ENCODE measurements at regions not wholly inside any gene's neighbourhood (a gene's known extent, or its start where the extent isn't known, plus 50 kb on each side); places are given as distances from the start of the nearest gene placed in this dataset.

DNA sequence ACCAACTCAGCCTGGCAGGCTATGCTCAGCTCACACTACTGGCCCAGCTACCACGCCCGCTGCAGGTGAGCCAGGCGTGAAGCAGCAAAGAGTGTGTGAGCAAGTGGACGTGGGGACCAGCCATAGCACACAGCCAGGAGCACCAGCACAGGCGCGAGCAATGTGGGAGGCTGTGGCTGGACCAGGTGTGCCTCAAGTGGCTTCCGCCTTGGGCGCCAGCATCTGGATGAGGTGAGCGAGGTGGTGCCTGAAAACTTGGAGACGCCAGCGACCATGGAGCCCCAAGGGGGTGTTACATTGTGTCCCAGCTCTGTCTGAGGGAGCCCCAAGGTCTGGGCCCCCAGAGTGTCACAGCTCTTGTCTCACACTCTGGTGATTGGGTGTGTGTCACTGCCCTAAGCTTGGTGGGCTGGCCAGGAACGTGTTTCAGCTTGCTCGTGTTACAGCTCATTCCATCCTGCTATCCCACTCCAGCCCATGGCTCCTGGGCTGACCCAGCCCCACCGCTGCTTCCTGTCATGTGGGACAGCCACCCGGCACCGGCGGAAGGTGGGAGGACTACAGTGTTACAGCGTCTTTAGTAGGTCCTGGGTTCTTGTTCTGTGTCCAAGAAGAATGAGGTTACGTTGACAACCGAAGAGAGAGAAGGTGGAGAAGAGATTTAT is 508.0 kb upstream of the MMS22L start:
- no peaks in the 10 kb centered on the region for H3K9me3 ChIP-seq
- H3K4me3 ChIP-seq = no peak overlapping the region
- H3K27ac ChIP-seq = no peak overlapping the region
- TF ChIP-seq POLR2A (IDR thresholded peaks at IDR 0.05) (no peak), EP300 (IDR thresholded peaks at IDR 0.05) (no peak), POLR2AphosphoS5 (IDR thresholded peaks at IDR 0.05) (no peak)
- TF ChIP-seq, protein P1, sequence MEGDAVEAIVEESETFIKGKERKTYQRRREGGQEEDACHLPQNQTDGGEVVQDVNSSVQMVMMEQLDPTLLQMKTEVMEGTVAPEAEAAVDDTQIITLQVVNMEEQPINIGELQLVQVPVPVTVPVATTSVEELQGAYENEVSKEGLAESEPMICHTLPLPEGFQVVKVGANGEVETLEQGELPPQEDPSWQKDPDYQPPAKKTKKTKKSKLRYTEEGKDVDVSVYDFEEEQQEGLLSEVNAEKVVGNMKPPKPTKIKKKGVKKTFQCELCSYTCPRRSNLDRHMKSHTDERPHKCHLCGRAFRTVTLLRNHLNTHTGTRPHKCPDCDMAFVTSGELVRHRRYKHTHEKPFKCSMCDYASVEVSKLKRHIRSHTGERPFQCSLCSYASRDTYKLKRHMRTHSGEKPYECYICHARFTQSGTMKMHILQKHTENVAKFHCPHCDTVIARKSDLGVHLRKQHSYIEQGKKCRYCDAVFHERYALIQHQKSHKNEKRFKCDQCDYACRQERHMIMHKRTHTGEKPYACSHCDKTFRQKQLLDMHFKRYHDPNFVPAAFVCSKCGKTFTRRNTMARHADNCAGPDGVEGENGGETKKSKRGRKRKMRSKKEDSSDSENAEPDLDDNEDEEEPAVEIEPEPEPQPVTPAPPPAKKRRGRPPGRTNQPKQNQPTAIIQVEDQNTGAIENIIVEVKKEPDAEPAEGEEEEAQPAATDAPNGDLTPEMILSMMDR (IDR thresholded peaks at IDR 0.05) = no peak
- WGBS = 90% methylated on average over 19 of the region's 20 CpGs
- DNase-seq (ENCODE audit: low spot score in 2 of 2) = no peak
- H3K27me3 ChIP-seq = no peaks in the 10 kb centered on the region
- H3K4me1 ChIP-seq = no peaks in the 10 kb centered on the region
- no peaks in the 10 kb centered on the region for H3K36me3 ChIP-seq

DNA sequence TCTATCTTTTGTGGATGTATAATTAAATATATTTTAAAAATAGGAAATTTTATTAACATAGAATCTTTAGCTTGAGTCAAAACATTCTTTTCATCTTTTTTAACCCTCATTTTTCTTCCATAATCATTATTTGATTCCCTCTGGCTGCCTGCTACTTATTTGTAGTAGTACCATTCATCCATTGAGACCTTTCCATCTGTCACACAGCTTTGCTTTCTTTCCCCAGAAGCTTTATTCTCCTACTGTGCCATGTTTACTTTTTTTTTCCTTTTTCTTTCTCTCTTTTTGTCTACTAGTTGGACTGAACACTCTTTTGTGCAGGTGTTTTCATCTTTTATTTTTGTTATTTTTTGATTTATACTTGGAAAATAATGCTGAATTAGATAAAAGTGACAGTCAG is 522.6 kb upstream of the MMS22L start:
- no peak for TF ChIP-seq EP300 (IDR thresholded peaks at IDR 0.05)
- TF ChIP-seq, protein P1 (IDR thresholded peaks at IDR 0.05) = no peak
- TF ChIP-seq POLR2AphosphoS5 (IDR thresholded peaks at IDR 0.05) = no peak
- no peak for TF ChIP-seq POLR2A (IDR thresholded peaks at IDR 0.05)
- Histone ChIP-seq H3K4me1 (no peaks in the 10 kb centered on the region), H3K27me3 (no peaks in the 10 kb centered on the region)

DNA sequence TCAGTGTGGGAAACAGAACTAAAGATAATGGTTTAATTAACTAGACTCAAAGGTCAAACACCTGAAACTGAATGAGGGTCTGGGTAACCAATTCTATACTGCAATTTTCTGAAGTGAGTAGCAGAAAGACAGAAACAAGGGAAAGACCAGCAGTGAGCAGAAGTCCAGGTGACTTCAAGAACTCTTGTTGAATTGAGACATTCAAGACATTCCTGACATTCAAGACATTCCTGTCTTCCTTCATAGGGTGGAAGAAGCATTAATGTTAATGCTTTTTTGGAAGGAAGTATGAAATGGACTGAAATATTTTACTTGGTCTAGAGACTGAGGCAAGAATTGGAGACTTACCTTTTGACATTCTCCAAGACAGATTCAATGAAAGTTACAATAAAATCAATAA is 529.9 kb upstream of the MMS22L start:
- no peaks in the 10 kb centered on the region for H3K9me3 ChIP-seq
- DNase-seq (ENCODE audit: low spot score in 2 of 2) = no peak
- H3K27ac ChIP-seq = no peak overlapping the region
- no peak for TF ChIP-seq POLR2A (IDR thresholded peaks at IDR 0.05)
- TF ChIP-seq, protein P1 (IDR thresholded peaks at IDR 0.05) = no peak
- no peak for TF ChIP-seq EP300 (IDR thresholded peaks at IDR 0.05)
- TF ChIP-seq POLR2AphosphoS5 (IDR thresholded peaks at IDR 0.05) = no peak
- no peaks in the 10 kb centered on the region for H3K27me3 ChIP-seq
- no peaks in the 10 kb centered on the region for H3K4me1 ChIP-seq
- H3K36me3 ChIP-seq = no peaks in the 10 kb centered on the region
- H3K4me3 ChIP-seq = no peak overlapping the region

More for the DNA sequence above, 522.6 kb upstream of the MMS22L start:
- H3K36me3 ChIP-seq = no peaks in the 10 kb centered on the region
- H3K4me3 ChIP-seq = no peak overlapping the region
- no peaks in the 10 kb centered on the region for H3K9me3 ChIP-seq
- H3K27ac ChIP-seq = no peak overlapping the region
- DNase-seq (ENCODE audit: low spot score in 2 of 2) = no peak

DNA sequence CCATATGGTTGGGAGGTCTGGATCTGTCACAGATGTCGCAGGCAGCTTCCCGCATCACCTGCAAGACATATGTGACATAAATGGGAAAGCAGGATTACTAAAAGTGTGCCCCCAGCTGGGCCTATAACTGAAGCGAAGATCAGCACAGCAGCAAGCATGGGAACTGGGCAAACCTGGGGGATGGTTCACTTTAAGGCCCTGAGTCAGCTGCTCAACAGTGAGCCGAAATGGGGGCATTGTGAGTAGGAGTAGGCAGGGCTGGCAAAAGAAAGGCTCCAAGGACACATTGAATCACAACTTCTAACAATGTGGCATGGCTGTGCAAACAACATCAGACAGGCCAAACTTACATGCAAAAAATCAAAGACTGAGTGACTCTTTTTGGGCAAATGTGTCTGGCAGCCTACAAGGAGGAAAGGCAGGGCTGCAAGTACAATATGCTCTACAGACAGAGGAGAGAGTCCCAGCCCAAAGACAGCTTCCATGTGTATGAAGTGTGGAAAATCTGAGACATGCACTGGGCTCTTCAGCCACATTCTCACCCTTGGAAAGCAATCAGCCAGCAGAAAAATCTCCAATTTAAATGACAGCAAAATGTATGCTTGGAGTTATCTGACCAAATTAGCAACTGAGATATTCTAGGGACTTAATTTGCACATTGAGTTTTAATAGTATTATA is 531.0 kb upstream of the MMS22L start:
- 73% methylated on average over 4 of the region's 4 CpGs for WGBS
- no peaks in the 10 kb centered on the region for H3K27me3 ChIP-seq
- no peak overlapping the region for H3K4me3 ChIP-seq
- no peaks in the 10 kb centered on the region for H3K9me3 ChIP-seq
- no peak for DNase-seq (ENCODE audit: low spot score in 2 of 2)
- TF ChIP-seq POLR2AphosphoS5 (IDR thresholded peaks at IDR 0.05) (no peak), EP300 (IDR thresholded peaks at IDR 0.05) (no peak), POLR2A (IDR thresholded peaks at IDR 0.05) (no peak)
- TF ChIP-seq, protein P1 (IDR thresholded peaks at IDR 0.05) = no peak
- no peak overlapping the region for H3K27ac ChIP-seq
- H3K4me1 ChIP-seq = no peaks in the 10 kb centered on the region
- H3K36me3 ChIP-seq = no peaks in the 10 kb centered on the region

DNA sequence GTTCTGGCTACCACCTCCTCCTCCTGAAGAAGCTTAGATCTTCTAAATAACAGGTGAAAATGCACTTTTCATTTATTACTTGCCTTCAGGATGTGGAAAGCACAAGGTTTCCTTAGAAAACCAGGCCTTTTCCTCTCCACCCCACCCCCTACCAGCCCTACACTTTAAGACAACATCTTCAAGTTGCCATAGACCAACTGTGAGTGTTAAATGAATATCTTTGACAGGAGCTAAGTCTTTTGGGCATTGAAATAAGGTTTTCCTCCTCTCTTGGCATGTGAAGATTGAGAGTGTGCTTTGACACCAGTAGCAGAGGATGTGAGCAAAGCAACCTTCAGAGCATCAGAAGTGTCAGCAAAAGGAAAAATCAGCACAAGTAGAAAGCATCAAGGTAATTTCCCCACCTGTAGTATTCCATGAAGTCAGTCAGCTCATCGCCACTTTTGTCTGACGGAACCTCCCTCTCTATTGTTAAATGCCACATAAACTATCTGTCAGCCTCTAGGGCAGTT is 532.3 kb upstream of the MMS22L start:
- H3K36me3 ChIP-seq = no peaks in the 10 kb centered on the region

More for the DNA sequence above, 532.3 kb upstream of the MMS22L start:
- no peak for DNase-seq (ENCODE audit: low spot score in 2 of 2)
- no peak overlapping the region for H3K27ac ChIP-seq
- no peak overlapping the region for H3K4me3 ChIP-seq
- H3K9me3 ChIP-seq = no peaks in the 10 kb centered on the region
- H3K4me1 ChIP-seq = no peaks in the 10 kb centered on the region
- TF ChIP-seq EP300 (IDR thresholded peaks at IDR 0.05) (no peak), POLR2A (IDR thresholded peaks at IDR 0.05) (no peak), POLR2AphosphoS5 (IDR thresholded peaks at IDR 0.05) (no peak)
- TF ChIP-seq, protein P1 (IDR thresholded peaks at IDR 0.05) = no peak
- 69% methylated on average over 2 of the region's 2 CpGs for WGBS
- H3K27me3 ChIP-seq = no peaks in the 10 kb centered on the region
